ENCODE measurements at regions not wholly inside any gene's neighbourhood (a gene's known extent, or its start where the extent isn't known, plus 50 kb on each side); places are given as distances from the start of the nearest gene placed in this dataset.

- intact Hi-C loops (cut with DNase I, micrococcal nuclease) = loop anchor here in 1 of 2 experiments (5.0 kb wide), 1 partner anchor 276 kb away; no protein-coding TSS in a partner anchor
- DNase-seq (no peak), ATAC-seq (ENCODE audit: poor library complexity) (no peak)
- Mint-ChIP-seq H3K36me3 (ENCODE audit: low read depth) (no peaks in the 10 kb centered on the region), H3K9me3 (no peaks in the 10 kb centered on the region), H3K4me1 (ENCODE audit: low read depth) (peaks cover 23% of the 10 kb centered on the region), H3K4me3 (no peak overlapping the region), H3K27me3 (no peaks in the 10 kb centered on the region), H3K27ac (peak overlapping the region; percentile 13)
- Histone ChIP-seq H3K4me3 (ENCODE audit: low read length) (no peak overlapping the region), H3K36me3 (ENCODE audit: insufficient read depth, low read length) (no peaks in the 10 kb centered on the region), H3K27me3 (ENCODE audit: control insufficient read depth in 1 of 2, insufficient read depth in 2 of 2, low read length in 2 of 2) (no peaks in the 10 kb centered on the region), H3K4me1 (ENCODE audit: insufficient read depth, low read length) (peaks cover 4% of the 10 kb centered on the region), H3K27ac (ENCODE audit: low read depth in 1 of 2, low read length in 2 of 2) (no peak overlapping the region), H3K9me3 (ENCODE audit: control insufficient read depth in 1 of 2, insufficient read depth in 1 of 2, low read length in 2 of 2) (no peaks in the 10 kb centered on the region)
- POLR2A ChIA-PET = no interaction called here
- TF ChIP-seq CTCF (IDR thresholded peaks at IDR 0.05) = no peak
- CTCF ChIA-PET = no interaction called here
Observed at GRCh38 chr10:22848509-22848908, 79.3 kb upstream of the ARMC3 start.

- Mint-ChIP-seq H3K4me1 (ENCODE audit: low read depth) (peaks cover 23% of the 10 kb centered on the region), H3K36me3 (ENCODE audit: low read depth) (no peaks in the 10 kb centered on the region), H3K27ac (no peak overlapping the region), H3K9me3 (no peaks in the 10 kb centered on the region), H3K27me3 (no peaks in the 10 kb centered on the region), H3K4me3 (no peak overlapping the region)
- DNase-seq = peak in 1 of 14 experiments; percentile 16
- intact Hi-C loops (cut with DNase I, micrococcal nuclease) = loop anchor here in 1 of 2 experiments (5.0 kb wide), 1 partner anchor 274 kb away; no protein-coding TSS in a partner anchor
- H3K36me3 ChIP-seq (ENCODE audit: insufficient read depth, low read length) = no peaks in the 10 kb centered on the region
- H3K4me3 ChIP-seq (ENCODE audit: low read length) = no peak overlapping the region
- no peak for TF ChIP-seq CTCF (IDR thresholded peaks at IDR 0.05)
- H3K27me3 ChIP-seq (ENCODE audit: control insufficient read depth in 1 of 2, insufficient read depth in 2 of 2, low read length in 2 of 2) = no peaks in the 10 kb centered on the region
- H3K27ac ChIP-seq (ENCODE audit: low read depth in 1 of 2, low read length in 2 of 2) = no peak overlapping the region
- no peak for ATAC-seq (ENCODE audit: poor library complexity)
- peaks cover 4% of the 10 kb centered on the region for H3K4me1 ChIP-seq (ENCODE audit: insufficient read depth, low read length)
- H3K9me3 ChIP-seq (ENCODE audit: control insufficient read depth in 1 of 2, insufficient read depth in 1 of 2, low read length in 2 of 2) = no peaks in the 10 kb centered on the region
- CTCF ChIA-PET = interaction anchor here (0.5 kb wide), 1 partner anchor 1294 kb away, joined by 4 read pairs; no protein-coding TSS in a partner anchor
- POLR2A ChIA-PET = no interaction called here
Observed at GRCh38 chr10:22846294-22846693, 81.6 kb upstream of the ARMC3 start.

GRCh38 chr10:22839639-22840038 is 88.2 kb upstream of the ARMC3 start:
- DNase-seq (no peak), ATAC-seq (ENCODE audit: poor library complexity) (no peak)
- Mint-ChIP-seq H3K27ac (no peak overlapping the region), H3K4me3 (no peak overlapping the region), H3K36me3 (ENCODE audit: low read depth) (no peaks in the 10 kb centered on the region), H3K4me1 (ENCODE audit: low read depth) (no peaks in the 10 kb centered on the region), H3K9me3 (no peaks in the 10 kb centered on the region), H3K27me3 (no peaks in the 10 kb centered on the region)
- Histone ChIP-seq H3K27ac (ENCODE audit: low read depth in 1 of 2, low read length in 2 of 2) (no peak overlapping the region), H3K36me3 (ENCODE audit: insufficient read depth, low read length) (no peaks in the 10 kb centered on the region), H3K27me3 (ENCODE audit: control insufficient read depth in 1 of 2, insufficient read depth in 2 of 2, low read length in 2 of 2) (no peaks in the 10 kb centered on the region), H3K4me3 (ENCODE audit: low read length) (no peak overlapping the region), H3K9me3 (ENCODE audit: control insufficient read depth in 1 of 2, insufficient read depth in 1 of 2, low read length in 2 of 2) (peaks cover 0 to 5% of the 10 kb centered on the region in 2 experiments), H3K4me1 (ENCODE audit: insufficient read depth, low read length) (no peaks in the 10 kb centered on the region)
- ChIA-PET CTCF (no interaction called here), POLR2A (no interaction called here)
- no peak for TF ChIP-seq CTCF (IDR thresholded peaks at IDR 0.05)
- intact Hi-C loops (cut with DNase I, micrococcal nuclease) = loop anchor here in 1 of 2 experiments (5.0 kb wide), 1 partner anchor 262 kb away; no protein-coding TSS in a partner anchor
